ENCODE measurements at regions not wholly inside any gene's neighbourhood (a gene's known extent, or its start where the extent isn't known, plus 50 kb on each side); places are given as distances from the start of the nearest gene placed in this dataset.

- TF ChIP-seq POLR2A (IDR thresholded peaks at IDR 0.05) (no peak), CTCF (IDR thresholded peaks at IDR 0.05) (no peak)
Measured at GRCh38 chr12:5258926-5259325, 173.0 kb upstream of the NTF3 start.

All from lower leg skin (tissue), 3 donors.